Endodermal cell (in vitro differentiated cells): ENCODE measurements at regions not wholly inside any gene's neighbourhood (a gene's known extent, or its start where the extent isn't known, plus 50 kb on each side); places are given as distances from the start of the nearest gene placed in this dataset.

Experiments
- DNase-seq: peaks from one replicate; pipeline ENCODE4 v3.0.0-alpha.2; 2017
- H3K27ac ChIP-seq: 2 replicates; pipeline ENCODE4 v1.5.1; 2013; ENCODE audit warnings: mild to moderate bottlenecking, low read depth, low read length, moderate library complexity
- H3K27me3 ChIP-seq: 2 replicates; pipeline ENCODE4 v1.6.1; 2013; ENCODE audit warnings: mild to moderate bottlenecking, low read length, moderate library complexity; ENCODE audit not compliant: insufficient read depth, control insufficient read depth, poor library complexity, severe bottlenecking
- H3K36me3 ChIP-seq: 2 replicates; pipeline ENCODE4 v1.7.0; 2013; ENCODE audit warnings: mild to moderate bottlenecking, low read length, moderate library complexity; ENCODE audit not compliant: control insufficient read depth, insufficient read depth
- H3K4me1 ChIP-seq: one replicate; pipeline ENCODE4 v1.7.0; 2013; ENCODE audit warnings: low read length; ENCODE audit not compliant: control insufficient read depth, insufficient read depth
- H3K4me3 ChIP-seq: 2 replicates; pipeline ENCODE4 v1.5.1; 2013; ENCODE audit warnings: mild to moderate bottlenecking, low read length, moderate library complexity
- H3K9ac ChIP-seq: 2 replicates; pipeline ENCODE4 v1.6.1; 2013; ENCODE audit warnings: mild to moderate bottlenecking, low read length, moderate library complexity; ENCODE audit not compliant: poor library complexity, severe bottlenecking; ENCODE audit errors: extremely low read depth
- H3K9me3 ChIP-seq: 2 replicates; pipeline ENCODE4 v1.6.1; 2013; ENCODE audit warnings: mild to moderate bottlenecking, low read length, moderate library complexity; ENCODE audit not compliant: control insufficient read depth
- H3K27ac Mint-ChIP-seq: 2 replicates; pipeline ENCODE4 v1.8.0; 2020; ENCODE audit warnings: mixed read lengths
- H3K27me3 Mint-ChIP-seq: 2 replicates; pipeline ENCODE4 v1.8.0; 2021; ENCODE audit warnings: mild to moderate bottlenecking, mixed read lengths; ENCODE audit not compliant: insufficient read depth
- H3K36me3 Mint-ChIP-seq: 2 replicates; pipeline ENCODE4 v1.8.0; 2020; ENCODE audit warnings: low read depth, mixed read lengths
- H3K4me1 Mint-ChIP-seq: 2 replicates; pipeline ENCODE4 v1.8.0; 2020; ENCODE audit warnings: mixed read lengths
- H3K4me3 Mint-ChIP-seq: 2 replicates; pipeline ENCODE4 v1.8.0; 2020; ENCODE audit warnings: mild to moderate bottlenecking, moderate library complexity, mixed read lengths
- H3K9me3 Mint-ChIP-seq: 2 replicates; pipeline ENCODE4 v1.8.0; 2020; ENCODE audit warnings: mild to moderate bottlenecking, mixed read lengths
- WGBS, 2 experiments: methylation state at CpG; one replicate each; pipeline versions ENCODE4 v1.1.5 to v1.1.7; 2013; ENCODE audit warnings: missing lambda C conversion rate in 2 of 2, mixed read lengths in 1 of 2; ENCODE audit not compliant: insufficient coverage in 1 of 2, insufficient read length in 1 of 2; 5-methylcytosine and 5-hydroxymethylcytosine counted together
- TF ChIP-seq, protein P1 (sequence below): fragments of 200-600 bp; sonication (generic); conservative IDR thresholded peaks from 2 replicates; pipeline ENCODE4 v1.5.0; 2021; ENCODE audit warnings: antibody characterized with exemption, mild to moderate bottlenecking

DNA sequence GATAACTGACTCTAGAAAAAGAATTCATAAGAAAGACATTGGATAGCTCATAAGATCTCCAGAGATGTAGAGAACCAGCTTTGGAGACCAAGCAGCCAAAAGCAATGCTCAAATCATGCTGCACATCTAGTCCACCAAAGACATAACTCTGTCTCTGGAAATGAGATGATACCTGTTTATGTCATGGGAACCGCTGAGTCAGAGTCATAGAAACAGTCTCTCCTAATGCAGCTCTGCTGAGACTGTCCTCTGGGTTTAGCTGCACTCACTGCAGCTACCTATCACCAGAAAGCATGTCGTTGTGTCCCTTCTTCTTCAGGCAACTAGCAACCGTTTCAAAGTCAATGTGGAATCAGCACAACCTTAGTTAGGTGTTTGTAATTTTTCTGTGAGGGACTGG lies 218.5 kb upstream of the ROBO1 start:
- TF ChIP-seq, protein P1, sequence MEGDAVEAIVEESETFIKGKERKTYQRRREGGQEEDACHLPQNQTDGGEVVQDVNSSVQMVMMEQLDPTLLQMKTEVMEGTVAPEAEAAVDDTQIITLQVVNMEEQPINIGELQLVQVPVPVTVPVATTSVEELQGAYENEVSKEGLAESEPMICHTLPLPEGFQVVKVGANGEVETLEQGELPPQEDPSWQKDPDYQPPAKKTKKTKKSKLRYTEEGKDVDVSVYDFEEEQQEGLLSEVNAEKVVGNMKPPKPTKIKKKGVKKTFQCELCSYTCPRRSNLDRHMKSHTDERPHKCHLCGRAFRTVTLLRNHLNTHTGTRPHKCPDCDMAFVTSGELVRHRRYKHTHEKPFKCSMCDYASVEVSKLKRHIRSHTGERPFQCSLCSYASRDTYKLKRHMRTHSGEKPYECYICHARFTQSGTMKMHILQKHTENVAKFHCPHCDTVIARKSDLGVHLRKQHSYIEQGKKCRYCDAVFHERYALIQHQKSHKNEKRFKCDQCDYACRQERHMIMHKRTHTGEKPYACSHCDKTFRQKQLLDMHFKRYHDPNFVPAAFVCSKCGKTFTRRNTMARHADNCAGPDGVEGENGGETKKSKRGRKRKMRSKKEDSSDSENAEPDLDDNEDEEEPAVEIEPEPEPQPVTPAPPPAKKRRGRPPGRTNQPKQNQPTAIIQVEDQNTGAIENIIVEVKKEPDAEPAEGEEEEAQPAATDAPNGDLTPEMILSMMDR: no peak
- no peak overlapping the region for H3K27ac Mint-ChIP-seq
- Histone ChIP-seq H3K27me3 (no peaks in the 10 kb centered on the region), H3K4me3 (no peak overlapping the region), H3K36me3 (no peaks in the 10 kb centered on the region), H3K9ac (no peak overlapping the region), H3K9me3 (no peaks in the 10 kb centered on the region), H3K4me1 (no peaks in the 10 kb centered on the region), H3K27ac (no peak overlapping the region)
- no peak overlapping the region for H3K4me3 Mint-ChIP-seq
- DNase-seq: no peak
- 88 to 92% methylated on average over 2 to 3 of the region's 3 CpGs for WGBS, 2 experiments
- no peaks in the 10 kb centered on the region for H3K36me3 Mint-ChIP-seq
- no peaks in the 10 kb centered on the region for H3K9me3 Mint-ChIP-seq
- no peaks in the 10 kb centered on the region for H3K4me1 Mint-ChIP-seq
- H3K27me3 Mint-ChIP-seq: no peaks in the 10 kb centered on the region

DNA sequence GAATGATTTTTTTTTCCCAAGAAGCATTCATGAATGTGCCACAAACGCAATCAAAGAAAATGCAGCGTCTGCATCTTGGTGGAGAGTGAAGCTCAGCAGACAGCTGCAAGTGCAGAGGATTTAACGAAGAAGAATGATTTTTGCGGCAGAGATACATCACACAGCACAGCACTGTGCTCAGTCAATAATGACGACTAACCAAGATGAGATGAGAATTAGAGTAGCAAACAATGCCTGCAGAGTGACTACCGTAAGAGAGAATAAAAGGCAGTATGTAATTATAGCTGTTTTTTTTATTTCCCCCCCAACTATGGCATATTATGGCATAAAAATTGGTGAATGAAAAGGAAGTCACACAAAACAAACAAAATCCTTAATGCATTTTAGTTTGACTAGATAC lies 218.0 kb upstream of the ROBO1 start:
- TF ChIP-seq, protein P1: no peak

DNA sequence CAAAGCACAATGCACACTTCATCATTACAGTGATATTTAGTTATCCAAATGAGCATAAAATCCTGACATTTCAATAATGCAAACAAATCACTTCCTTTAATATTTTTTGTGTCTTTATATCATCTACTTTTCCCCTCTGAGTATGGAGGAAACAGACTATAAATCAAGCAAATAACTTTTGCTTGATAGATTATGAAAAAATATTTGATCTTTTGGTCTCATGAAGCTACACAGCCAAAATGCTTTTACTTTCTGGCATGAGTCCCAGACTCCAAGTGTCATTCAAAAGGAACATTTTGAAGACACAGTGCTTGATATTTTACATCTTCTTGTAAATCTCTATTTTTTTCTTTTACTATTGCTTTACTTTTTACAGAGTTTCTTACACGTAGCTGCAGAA lies 215.3 kb upstream of the ROBO1 start:
- no peaks in the 10 kb centered on the region for H3K36me3 Mint-ChIP-seq
- no peak overlapping the region for H3K4me3 Mint-ChIP-seq
- H3K9ac ChIP-seq: no peak overlapping the region
- WGBS, 2 experiments: no CpG with 5 or more reads among the region's 1 CpG
- no peaks in the 10 kb centered on the region for H3K36me3 ChIP-seq
- H3K27ac ChIP-seq: no peak overlapping the region
- no peaks in the 10 kb centered on the region for H3K27me3 ChIP-seq
- no peak overlapping the region for H3K4me3 ChIP-seq
- TF ChIP-seq, protein P1: no peak
- no peak for DNase-seq
- no peaks in the 10 kb centered on the region for H3K4me1 ChIP-seq
- no peaks in the 10 kb centered on the region for H3K9me3 ChIP-seq
- H3K27ac Mint-ChIP-seq: no peak overlapping the region
- no peaks in the 10 kb centered on the region for H3K27me3 Mint-ChIP-seq
- no peaks in the 10 kb centered on the region for H3K4me1 Mint-ChIP-seq
- H3K9me3 Mint-ChIP-seq: no peaks in the 10 kb centered on the region

More for the DNA sequence above, 218.0 kb upstream of the ROBO1 start:
- H3K4me3 Mint-ChIP-seq: no peak overlapping the region
- H3K27me3 Mint-ChIP-seq: no peaks in the 10 kb centered on the region
- H3K4me3 ChIP-seq: no peak overlapping the region
- no peaks in the 10 kb centered on the region for H3K9me3 ChIP-seq
- 95 to 98% methylated on average over 4 to 5 of the region's 6 CpGs for WGBS, 2 experiments
- DNase-seq: no peak
- H3K36me3 ChIP-seq: no peaks in the 10 kb centered on the region
- H3K9ac ChIP-seq: no peak overlapping the region
- H3K27ac Mint-ChIP-seq: no peak overlapping the region
- no peaks in the 10 kb centered on the region for H3K9me3 Mint-ChIP-seq
- H3K27ac ChIP-seq: no peak overlapping the region
- H3K4me1 Mint-ChIP-seq: no peaks in the 10 kb centered on the region
- H3K36me3 Mint-ChIP-seq: no peaks in the 10 kb centered on the region
- no peaks in the 10 kb centered on the region for H3K27me3 ChIP-seq
- no peaks in the 10 kb centered on the region for H3K4me1 ChIP-seq
